NCI-H146 (cell line): ENCODE measurements at regions not wholly inside any gene's neighbourhood (a gene's known extent, or its start where the extent isn't known, plus 50 kb on each side); places are given as distances from the start of the nearest gene placed in this dataset.
"Not testable (repeated sequence)": the region's sequence is repeated elsewhere in the genome, so short reads cannot be mapped to it uniquely, and the experiment has no call there.

Experiments used
- DNase-seq: peaks from one replicate; lab custom pipeline; 2025; lab: John Stamatoyannopoulos, UW

DNA sequence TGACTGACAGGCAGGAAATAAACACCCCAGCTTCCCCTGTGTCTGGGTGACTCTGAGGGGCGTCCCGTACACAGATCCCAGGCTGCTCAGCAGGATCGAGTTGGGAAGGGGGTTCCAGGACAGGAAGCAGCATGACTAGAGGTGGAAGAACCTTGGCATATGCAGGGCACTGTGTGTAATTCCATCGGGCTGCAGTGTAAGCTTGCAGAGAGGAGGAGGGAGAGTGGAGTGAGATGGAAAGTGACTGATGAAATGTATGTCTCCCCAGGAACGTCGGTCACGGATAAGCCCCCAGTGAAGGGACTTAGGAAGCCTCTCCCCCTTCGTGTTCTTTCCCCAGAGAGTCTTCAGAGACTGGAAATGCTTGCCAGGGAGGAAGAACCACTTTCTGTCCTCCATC lies 198.4 kb upstream of the SULF2 start:
- not testable (repeated sequence) for DNase-seq

DNA sequence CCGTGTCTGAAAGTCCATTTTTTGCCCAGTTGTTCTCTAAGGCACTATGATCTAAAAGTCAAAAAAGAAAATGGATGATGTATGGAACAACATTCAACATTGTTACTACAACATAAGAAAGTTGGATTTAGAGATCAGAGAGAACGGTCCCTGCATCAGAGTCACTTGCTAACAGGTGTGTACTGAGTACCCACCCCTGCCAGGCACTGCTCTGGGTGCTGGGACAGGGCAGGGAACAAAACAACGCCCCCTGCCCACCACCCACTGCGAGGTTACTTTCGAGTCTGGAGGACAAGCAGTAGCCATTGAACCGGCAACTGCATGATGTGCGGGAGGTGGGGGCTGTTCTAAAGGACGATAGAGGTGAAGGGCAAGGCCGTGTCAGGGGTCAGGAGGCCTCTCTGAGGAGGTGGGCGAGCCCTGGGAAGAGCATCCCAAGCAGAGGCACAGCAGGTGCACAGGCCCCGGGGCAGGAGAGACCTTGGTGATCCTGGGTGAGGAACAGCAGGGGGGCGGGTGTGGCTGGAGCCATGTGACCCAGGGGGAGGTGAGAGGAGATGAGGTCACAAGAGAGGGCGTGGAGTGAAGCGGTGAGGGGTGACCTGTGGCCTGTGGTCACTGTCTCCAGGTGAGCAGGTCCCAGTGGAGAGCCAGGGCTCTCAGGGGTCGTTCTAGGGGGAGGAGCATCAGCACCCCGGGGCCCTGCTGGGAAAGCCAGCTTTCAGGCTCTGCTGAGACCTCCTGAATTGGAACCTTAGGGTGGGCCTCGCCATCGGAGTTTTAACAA lies 197.5 kb upstream of the SULF2 start:
- DNase-seq, result no peak

DNA sequence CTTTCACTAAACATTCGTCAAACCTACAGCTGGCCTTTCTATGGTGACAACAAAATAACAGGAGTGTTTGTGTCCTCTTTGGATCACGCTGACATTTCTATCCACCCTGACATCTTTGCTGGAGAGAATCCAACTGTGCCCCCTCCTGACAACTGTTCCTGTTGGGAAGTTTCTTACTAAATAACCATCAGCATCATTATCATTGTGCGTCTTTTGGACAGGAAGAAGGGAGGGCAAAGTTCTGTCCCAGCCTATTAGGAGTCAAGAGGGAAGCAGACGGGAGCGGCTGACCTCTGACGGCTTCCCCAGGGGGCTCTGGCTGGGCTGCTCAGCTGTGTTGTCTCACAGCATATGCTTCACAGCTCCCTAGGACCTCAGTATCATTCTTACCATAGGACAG lies 195.9 kb upstream of the SULF2 start:
- DNase-seq, result no peak

DNA sequence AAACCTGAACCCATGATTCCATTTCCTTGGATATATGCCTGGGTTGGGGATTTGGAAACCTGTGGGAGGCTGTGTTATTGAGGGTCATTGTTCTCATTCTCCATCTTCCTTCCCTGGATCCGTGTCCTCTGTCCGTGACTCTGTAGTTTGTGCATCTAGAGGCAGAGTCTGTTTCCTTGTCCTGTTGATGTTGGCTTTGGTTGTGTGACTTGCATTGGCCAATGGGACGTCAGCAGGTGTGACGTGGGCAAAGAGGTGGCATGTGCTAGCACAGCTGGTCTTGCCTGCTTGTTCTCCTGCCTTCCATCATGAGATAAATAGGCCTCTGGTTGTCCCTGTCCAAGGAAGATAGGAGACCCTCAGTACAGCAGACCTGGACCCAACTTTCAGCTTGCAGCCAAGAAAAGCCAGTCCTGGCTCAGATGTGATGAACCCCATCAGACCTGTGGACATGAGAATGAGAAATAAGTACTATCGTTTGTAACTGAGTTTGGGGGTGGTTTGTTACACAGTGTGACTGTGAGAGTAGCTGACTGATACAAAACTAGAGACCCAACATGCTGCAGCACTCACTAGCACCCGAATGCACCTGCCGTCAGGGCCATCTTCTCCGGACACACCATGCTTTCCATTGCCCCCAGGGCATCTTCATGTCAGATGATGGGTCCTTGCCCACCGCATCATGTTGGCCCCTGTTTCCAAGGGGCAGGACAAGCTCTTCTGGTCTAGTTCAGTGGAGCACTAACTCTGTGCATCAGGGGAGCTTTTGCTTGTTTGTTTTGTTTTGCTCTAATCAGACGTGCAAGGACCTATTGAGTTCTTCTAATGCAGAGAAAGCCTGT lies 195.3 kb upstream of the SULF2 start:
- DNase-seq, result no peak

DNA sequence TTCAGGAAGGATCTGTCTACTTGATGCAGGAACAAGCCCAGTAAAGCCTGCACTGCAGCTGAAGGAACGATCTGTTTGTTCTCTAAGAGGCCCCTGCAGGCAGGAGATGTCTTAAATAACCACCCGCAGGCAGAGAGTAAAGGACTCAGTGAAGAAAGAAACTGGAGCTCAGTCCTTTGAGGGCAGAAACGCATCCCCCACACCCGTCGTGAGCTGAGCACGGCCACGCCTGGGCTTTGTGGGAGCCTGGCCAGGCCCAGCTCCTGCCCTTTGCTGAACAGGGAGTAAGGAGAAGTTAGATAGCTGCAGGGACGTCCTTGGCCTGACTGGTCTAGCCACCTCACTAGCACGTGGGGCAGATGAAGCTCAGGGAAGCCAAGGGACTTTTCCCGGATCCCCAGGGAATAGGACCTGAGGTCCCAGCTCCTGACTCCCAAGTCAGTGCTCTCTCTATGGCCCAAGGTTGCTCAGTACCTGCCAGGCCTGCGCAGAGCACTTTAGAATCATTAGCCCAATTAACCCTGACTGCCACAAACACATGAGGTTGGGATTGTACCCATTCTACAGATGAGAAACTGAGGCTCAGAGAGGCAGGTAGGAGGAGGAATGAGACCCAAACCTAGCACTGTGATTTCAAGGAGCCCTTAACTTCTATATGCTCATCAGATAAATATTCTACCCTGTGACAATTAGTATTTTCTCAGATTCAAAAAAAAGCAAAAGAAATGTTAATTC lies 194.2 kb upstream of the SULF2 start:
- not testable (repeated sequence) for DNase-seq

DNA sequence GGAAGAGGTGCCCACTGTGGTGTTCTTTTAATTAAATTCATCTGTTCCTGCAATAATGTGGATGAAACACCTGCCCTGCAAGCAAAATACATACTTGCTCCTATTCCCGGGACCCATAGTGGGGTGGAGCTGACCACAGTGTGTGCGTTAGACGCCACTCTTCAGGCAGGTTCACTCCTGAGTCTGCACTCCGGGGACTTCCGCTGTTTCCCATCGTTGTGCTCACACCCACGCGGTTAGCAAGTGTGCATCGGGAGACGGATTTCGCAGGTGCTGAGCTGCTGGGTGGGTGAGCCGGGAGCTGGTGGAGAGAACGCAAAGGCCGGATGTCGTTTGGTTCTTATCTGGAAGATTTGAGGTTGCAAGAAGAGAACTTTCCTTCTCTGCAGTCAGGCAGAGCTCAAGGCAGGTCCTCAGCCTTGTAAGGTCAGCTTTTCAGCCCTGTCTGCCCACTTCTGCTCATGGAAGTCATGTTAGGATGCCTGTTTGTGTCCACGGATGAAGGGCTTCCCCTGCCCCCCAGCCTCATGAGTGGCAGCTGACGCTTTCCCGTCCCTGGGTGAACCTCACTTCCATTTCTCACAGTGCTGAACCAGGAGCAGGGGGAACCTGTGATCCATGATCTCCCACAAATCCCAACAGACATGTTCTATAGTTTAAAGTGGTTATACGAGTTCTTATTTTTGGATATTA lies 193.3 kb upstream of the SULF2 start:
- not testable (repeated sequence) for DNase-seq

DNA sequence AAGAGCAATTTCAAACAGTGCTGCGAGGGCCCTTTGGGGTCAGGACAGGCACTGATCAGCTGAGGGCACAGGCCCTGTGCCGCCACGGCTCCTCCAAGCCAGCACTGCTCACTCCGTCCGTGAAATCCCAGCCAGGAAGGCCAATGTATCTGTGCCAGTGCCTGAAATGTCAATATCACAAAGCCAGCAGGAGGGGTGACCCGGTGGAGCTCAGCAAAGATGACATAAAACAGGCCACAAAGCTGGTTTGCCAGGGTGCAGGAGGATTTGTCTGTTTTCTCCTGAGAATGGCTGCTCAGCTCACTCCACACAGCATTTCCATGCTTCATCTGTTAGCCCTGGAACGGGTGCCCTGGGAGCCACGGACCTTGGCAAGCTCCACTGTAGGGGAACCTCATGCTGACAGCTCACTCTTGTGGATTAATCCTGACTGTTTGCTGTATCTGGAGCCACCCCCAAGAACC lies 192.5 kb upstream of the SULF2 start:
- not testable (repeated sequence) for DNase-seq

DNA sequence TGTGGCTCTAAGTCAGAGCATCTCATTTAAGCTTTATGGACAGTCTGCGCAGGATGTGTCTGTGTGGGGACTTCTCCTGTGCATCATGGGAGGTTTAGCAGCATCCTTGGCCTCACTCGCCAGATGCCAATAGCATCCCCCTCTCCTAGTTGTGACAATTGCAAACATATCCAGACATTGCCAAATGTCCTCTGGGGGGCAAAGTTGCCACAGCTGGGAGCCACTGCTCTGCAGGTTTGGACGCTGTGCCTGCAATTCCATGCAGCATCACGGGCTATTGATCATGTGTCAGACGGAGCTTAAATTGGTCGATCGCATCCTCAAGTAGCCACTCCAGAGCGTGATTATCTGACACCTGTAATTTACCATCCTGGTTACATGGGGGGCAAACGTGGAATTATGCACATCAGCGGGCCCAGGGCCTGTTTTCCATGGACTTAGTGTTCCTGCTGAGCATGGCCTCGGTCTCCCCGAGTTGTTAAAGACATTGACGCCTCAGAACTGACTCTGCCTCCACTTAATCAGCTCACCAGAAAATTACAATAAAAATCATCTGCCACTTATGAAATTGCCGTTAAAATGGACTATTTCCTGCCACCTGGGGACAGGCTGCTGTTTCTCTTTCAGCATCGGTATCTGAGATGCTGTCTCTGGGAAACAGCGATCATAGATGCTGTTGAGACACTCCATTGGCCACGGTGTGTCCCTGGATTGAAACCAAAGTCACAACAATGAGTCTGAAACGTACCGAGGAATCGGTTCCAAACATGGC lies 191.9 kb upstream of the SULF2 start:
- DNase-seq, result not testable (repeated sequence)

DNA sequence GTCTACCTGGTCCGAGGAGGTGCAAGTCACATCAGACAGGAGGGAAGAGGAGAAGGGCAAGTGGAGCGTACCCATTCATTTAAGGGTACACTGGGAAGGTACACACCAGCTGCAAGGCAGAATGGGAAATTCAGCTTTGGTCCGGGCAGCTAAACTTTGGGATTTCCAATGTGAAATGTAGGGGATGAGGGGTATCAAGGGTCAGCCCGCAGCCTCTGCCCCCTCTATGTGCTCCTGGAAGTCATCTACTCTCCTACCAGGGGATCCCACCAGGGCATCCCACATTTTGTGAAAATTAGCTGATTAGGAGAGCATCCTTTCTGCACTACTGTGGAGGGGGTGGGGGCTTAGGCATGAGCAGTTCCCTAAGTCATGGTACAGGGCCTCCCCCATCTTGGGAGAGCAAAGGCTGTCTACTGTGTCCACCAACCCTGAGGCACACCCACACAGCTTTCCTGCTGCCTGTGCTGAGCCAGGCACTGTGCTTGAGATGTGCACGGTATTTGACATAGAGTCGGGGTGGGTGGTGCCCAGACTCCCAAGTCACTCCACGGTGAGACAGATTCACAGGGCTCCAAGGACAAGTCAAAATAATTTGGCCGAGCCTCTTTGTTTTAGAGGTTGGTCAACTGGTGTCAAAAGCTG lies 189.1 kb upstream of the SULF2 start:
- DNase-seq, result no peak

DNA sequence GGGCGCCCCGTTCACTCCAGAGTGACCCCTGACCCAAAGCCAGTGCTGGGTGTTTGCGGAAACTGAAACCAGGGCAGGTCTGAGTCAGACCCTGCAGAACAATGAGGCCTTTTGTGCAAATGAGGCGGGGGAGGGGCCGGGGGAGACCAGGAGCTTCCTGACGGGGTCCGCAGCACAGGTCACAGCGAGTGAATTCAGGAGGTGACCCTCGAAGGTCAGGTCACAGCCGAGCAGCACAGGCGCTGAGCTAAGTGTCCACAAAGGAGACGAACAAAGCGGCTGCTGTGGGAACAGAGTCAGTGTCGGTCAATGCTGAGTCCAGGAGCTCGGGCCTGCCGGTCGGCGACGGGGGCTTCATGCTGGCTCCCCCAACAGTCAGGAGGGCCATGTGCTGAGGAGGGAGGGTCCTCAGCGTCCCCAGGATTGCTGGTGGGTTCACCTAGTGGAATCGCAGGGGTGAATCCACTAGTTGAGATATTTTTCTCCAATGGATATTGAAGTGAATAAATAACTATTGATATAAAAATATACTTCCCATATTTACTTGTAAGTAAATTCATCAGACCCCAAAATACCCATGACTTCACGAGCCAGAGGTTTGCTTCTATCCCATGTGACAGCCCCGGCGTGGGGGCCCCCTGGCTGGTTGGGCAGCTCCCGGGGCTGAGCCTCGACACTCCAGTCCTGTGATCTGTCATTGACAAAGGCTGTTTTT lies 188.4 kb upstream of the SULF2 start:
- DNase-seq, result no peak

DNA sequence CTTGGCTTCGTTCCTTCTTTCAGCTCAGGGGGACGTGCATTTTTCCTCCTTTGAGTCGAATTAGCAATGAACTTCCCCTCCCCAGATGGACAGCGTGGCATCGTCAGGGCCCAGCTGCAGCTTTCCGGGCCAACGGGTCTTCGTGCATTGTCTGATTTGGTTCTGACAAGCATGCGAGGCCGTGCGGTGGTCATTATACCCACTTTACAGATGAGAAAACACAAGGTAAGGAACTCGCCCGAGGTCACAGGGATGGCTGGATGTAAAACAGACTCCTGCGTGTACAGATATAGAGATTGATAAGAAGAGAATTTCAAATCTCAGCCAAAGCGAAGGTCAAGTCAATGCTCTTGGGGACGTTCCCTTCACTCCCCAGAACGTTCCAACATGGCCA lies 187.6 kb upstream of the SULF2 start:
- DNase-seq, result no peak

DNA sequence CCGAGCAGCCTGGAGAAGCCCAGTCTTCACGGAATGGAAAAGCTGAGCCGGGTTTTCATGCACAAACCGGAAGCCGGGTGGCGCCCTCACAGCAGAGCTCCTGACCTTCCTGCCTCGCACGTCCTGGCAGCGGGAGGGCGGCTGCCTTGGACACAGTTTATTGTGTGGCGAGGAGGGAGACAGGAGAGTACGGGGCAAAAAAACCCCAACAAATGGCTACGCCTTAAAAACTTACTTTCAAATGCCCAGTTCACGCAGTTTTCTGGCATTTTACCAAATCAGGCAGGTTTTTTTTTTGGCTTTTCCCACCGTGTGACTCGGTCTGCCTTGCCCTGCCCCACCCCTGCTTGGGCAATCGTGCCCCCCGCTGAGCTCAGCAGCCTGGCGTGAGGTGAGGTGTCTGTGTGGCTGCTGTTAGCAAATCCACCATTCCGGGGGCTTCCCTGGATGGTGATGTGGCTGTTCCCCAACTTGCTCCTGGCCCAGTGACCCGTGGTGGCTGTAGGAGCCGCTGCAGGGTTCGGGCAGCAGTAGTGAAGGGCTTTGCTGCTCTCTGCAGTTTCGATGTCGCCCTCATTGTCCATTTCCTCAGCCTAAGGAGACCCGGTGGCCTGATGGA lies 187.1 kb upstream of the SULF2 start:
- DNase-seq, result not testable (repeated sequence)

DNA sequence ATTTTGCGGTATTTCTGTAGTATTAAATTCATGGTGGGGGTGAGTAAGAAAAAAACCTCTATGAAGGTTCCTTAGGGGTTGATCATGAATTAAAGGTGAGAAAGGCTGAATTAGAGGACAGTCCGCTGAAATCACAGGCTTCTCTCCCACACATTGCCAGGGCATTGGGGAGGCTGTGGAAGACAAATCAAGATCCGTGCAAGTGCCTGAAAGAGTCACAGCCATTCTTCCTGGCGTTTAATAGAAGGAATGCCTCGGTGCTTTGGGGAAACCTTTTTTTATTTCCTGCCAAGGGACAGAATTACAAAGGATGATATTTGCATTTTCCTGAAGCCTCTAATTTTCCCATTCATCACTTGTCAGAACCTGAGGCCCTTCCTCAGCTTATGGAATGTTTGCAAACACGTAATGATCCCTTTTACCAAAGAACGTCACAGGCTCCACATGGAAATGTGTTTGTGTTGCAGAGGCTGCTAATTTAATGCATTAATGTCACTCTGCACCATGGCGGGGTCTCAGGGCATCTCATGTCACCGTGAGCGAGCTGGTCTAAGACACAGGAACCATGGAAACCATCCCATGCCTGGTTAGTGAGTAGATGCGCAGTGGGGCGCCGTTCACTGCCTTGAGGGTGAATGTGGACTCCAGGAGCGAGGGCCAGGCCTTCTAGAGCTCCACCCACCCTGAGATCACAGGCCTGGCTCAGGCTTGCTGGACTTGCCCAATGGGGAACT lies 185.9 kb upstream of the SULF2 start:
- no peak for DNase-seq

DNA sequence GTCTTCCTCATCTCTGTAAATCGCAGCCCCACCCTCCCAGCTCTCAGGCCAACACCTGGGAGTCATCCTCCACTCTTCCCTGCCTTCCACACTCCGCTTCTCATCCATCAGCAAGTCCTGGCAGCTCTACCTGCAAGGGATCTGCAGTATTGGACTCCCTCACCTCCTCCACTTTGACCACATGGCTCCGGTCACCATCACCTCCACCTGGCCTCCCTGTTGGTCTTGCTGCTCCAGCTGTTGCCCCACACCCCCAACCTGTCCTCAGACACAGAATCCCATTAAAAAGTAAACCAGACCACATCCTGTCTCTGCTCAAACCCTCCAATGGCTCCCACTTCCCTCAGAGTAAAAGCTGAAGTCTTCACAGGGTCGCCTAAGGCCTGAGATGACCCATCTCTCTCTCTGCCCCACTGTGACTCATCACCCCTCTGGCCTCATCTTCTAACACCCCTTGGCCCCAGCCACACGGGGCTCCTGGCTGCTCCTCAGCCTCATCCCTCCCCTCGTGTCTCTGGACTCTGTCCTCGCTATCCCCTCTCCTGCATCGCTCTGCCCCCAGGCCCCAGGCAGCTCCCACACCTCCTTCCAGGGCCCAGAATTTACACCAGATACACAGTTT lies 185.1 kb upstream of the SULF2 start:
- DNase-seq, result no peak

DNA sequence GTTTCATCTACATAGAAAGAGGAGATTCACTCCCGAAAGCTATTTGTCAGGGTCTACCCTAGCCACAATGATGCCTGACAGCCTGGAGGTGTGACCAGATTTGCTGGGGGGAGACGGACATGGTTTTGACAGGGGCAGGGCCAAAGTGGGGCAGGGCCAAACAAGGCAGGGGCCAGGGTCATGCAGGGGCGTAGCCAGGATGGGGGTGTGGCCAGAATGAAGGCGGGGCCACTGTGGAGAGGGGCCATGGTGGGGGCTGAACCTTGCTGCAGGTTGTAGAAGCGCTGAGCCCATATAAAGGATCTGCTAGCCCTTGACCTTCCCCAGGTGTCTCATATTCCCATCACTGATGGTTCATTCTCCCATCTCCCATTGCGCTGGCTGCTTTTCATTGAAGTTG lies 184.1 kb upstream of the SULF2 start:
- DNase-seq, result no peak

DNA sequence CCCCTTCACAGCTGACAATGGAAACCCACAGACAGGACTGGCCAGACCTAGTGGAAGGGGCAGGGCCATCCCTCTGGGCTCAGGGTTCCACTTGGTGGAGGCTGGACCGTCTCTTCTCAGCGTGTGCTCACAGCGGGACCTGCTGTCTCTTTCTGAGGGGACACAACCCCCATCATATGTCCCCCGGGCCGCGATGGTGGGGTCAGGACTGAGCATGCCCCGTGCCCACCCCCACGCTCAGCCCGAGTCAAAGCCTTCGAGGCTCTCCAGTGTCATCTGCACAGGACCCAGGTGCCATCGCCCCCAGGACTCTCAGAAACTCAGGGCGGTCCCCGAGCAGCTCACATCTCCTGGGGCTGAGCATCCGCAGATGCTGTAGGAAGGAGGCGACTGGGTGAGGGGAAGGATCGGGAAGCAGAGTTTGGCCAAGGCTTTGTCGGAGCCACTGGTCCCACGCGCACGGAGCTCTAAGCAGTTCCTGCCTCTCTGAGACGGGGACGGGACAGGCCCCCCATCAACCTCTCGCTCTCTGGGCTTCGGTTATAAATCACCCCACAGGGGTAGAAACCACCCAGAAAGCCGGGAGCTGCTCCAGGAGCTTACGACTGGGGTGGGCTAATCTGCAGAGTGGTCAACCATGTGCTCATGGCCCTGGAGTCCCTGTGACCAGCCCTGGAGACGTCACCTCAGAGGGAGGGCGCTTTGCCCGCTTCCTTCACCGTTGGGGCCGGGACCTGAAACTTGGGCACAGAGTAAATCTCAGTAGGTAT lies 183.4 kb upstream of the SULF2 start:
- no peak for DNase-seq

DNA sequence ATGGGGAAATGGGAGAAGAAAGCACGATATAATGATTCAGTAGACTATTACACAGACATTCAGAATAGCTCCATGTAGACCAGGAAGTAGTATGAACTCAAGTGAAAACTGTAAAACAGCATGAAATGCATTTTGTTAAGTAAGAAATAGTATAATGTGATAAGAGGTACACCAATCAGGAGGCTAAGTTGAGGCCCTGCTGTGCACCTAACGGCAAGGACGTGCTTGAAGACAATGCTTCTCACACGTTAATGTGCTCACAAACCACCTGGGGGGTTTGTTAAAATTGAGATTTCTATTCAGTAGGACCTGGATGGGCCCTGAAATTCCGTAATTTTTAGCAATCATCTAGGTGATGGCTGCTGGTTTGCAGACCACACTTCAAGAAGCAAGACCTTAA lies 178.9 kb upstream of the SULF2 start:
- DNase-seq, result no peak

DNA sequence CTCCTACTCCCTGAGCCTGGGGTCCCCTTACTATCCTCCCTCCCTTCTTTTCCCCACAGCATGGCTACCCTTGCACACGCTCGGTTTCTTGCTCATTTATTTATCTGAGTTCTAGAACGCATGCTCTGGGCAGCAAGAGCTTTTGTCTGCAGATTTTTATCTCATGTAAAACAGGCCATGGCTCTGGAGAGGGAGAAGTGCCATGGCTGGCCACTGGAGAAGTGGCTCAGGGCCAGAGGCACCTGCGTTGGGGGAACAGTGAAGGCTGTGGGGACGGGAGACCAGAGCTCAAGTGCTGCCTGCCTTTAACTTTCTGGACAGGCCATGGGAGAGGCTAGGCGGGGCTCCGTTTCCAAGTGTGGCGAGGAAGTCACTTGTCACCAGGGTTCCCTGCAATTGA lies 177.7 kb upstream of the SULF2 start:
- no peak for DNase-seq
